ENCODE measurements at regions not wholly inside any gene's neighbourhood (a gene's known extent, or its start where the extent isn't known, plus 50 kb on each side); places are given as distances from the start of the nearest gene placed in this dataset.

- Histone ChIP-seq H3K36me3 (ENCODE audit: control insufficient read depth in 1 of 2, insufficient read depth in 2 of 2, low read length in 2 of 2) (no peaks in the 10 kb centered on the region), H3K4me3 (ENCODE audit: low read depth in 1 of 2, low read length in 2 of 2) (no peak overlapping the region), H3K4me1 (ENCODE audit: control insufficient read depth in 1 of 2, insufficient read depth in 2 of 2, low read length in 2 of 2) (peaks cover 6 to 25% of the 10 kb centered on the region in 2 donors), H3K27ac (ENCODE audit: low read length) (no peak overlapping the region), H3K9me3 (ENCODE audit: control insufficient read depth in 1 of 2, low read length in 2 of 2) (no peaks in the 10 kb centered on the region), H3K27me3 (ENCODE audit: low read depth, low read length) (no peaks in the 10 kb centered on the region)
Observed at GRCh38 chr11:112565551-112565950, 304.9 kb upstream of the PLET1 start.

DNA sequence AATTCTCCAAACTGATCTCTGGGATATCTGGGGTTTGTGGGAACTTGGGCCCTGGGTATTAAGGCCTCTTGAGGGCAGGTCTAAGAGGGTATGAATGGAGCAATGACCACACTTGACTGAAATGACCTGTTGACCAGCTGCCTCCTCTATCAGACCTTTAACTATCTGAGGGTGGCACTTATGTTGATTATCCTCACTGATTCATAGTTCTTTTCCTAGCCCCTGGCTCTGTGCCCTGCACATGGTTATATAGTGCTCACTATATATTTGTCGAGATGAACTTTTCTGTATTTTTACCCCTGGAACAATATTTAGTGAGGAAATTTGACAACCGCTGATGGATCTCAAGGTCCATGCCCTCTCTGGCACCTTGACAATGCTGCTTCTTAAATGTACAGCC lies 305.5 kb upstream of the PLET1 start:
- Histone ChIP-seq H3K9me3 (ENCODE audit: control insufficient read depth in 1 of 2, low read length in 2 of 2) (no peaks in the 10 kb centered on the region), H3K27me3 (ENCODE audit: low read depth, low read length) (no peaks in the 10 kb centered on the region), H3K4me3 (ENCODE audit: low read depth in 1 of 2, low read length in 2 of 2) (no peak overlapping the region), H3K27ac (ENCODE audit: low read length) (no peak overlapping the region), H3K4me1 (ENCODE audit: control insufficient read depth in 1 of 2, insufficient read depth in 2 of 2, low read length in 2 of 2) (peaks cover 6 to 25% of the 10 kb centered on the region in 2 donors), H3K36me3 (ENCODE audit: control insufficient read depth in 1 of 2, insufficient read depth in 2 of 2, low read length in 2 of 2) (no peaks in the 10 kb centered on the region)

DNA sequence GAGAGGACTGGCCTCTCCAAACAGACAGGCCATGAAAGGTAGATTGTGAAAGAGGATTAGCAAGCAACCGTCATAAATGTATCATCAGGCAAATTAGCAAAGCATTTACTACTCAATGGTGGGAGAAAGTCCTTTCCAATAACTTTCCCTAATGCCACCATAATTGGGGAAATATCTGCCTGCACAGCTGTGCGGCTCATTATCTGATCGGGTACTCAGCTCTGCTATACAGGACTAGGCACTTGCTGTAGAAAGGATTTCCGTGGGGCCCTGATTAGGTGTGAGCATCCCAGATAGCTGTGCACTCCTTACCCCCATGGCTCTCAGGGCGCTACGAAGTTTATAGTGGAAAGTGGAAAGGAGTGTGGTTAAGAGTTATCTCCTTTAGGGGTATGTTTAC lies 309.7 kb upstream of the PLET1 start:
- Histone ChIP-seq H3K27me3 (ENCODE audit: low read depth, low read length) (no peaks in the 10 kb centered on the region), H3K9me3 (ENCODE audit: control insufficient read depth in 1 of 2, low read length in 2 of 2) (no peaks in the 10 kb centered on the region), H3K4me3 (ENCODE audit: low read depth in 1 of 2, low read length in 2 of 2) (no peak overlapping the region), H3K27ac (ENCODE audit: low read length) (no peak overlapping the region), H3K4me1 (ENCODE audit: control insufficient read depth in 1 of 2, insufficient read depth in 2 of 2, low read length in 2 of 2) (peaks cover under 1 to 10% of the 10 kb centered on the region in 2 donors), H3K36me3 (ENCODE audit: control insufficient read depth in 1 of 2, insufficient read depth in 2 of 2, low read length in 2 of 2) (no peaks in the 10 kb centered on the region)

DNA sequence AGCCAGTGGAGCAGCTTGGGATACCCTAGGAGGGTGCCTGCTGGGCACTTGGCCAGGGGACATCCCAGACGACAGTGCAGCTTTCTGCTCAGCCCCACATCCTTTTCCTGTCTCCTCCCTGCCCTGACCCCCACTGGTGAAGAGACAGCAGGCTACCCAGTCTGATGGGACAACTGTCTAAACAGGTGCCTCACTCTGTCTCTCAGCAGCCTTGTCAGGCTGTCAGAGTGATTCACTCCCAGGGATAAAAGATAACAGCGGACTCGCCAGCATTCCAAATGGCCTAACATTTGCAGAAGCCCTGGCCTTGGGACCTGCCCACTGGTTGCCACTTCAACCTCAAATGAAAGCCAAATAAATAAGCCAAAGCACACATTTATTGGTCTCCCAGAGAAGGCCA lies 318.6 kb upstream of the PLET1 start:
- H3K36me3 ChIP-seq (ENCODE audit: control insufficient read depth in 1 of 2, insufficient read depth in 2 of 2, low read length in 2 of 2): no peaks in the 10 kb centered on the region
- no peaks in the 10 kb centered on the region for H3K27me3 ChIP-seq (ENCODE audit: low read depth, low read length)
- no peak overlapping the region for H3K27ac ChIP-seq (ENCODE audit: low read length)
- H3K9me3 ChIP-seq (ENCODE audit: control insufficient read depth in 1 of 2, low read length in 2 of 2): no peaks in the 10 kb centered on the region
- H3K4me3 ChIP-seq (ENCODE audit: low read depth in 1 of 2, low read length in 2 of 2): no peak overlapping the region
- H3K4me1 ChIP-seq (ENCODE audit: control insufficient read depth in 1 of 2, insufficient read depth in 2 of 2, low read length in 2 of 2): no peaks in the 10 kb centered on the region

- Histone ChIP-seq H3K27me3 (ENCODE audit: low read depth, low read length) (no peaks in the 10 kb centered on the region), H3K9me3 (ENCODE audit: control insufficient read depth in 1 of 2, low read length in 2 of 2) (no peaks in the 10 kb centered on the region), H3K4me1 (ENCODE audit: control insufficient read depth in 1 of 2, insufficient read depth in 2 of 2, low read length in 2 of 2) (no peaks in the 10 kb centered on the region), H3K4me3 (ENCODE audit: low read depth in 1 of 2, low read length in 2 of 2) (no peak overlapping the region), H3K36me3 (ENCODE audit: control insufficient read depth in 1 of 2, insufficient read depth in 2 of 2, low read length in 2 of 2) (no peaks in the 10 kb centered on the region), H3K27ac (ENCODE audit: low read length) (no peak overlapping the region)
Observed at GRCh38 chr11:112580864-112581263, 320.2 kb upstream of the PLET1 start.

GRCh38 chr11:112581747-112582146 lies 321.1 kb upstream of the PLET1 start:
- Histone ChIP-seq H3K4me1 (ENCODE audit: control insufficient read depth in 1 of 2, insufficient read depth in 2 of 2, low read length in 2 of 2) (no peaks in the 10 kb centered on the region), H3K27ac (ENCODE audit: low read length) (no peak overlapping the region), H3K9me3 (ENCODE audit: control insufficient read depth in 1 of 2, low read length in 2 of 2) (no peaks in the 10 kb centered on the region), H3K36me3 (ENCODE audit: control insufficient read depth in 1 of 2, insufficient read depth in 2 of 2, low read length in 2 of 2) (no peaks in the 10 kb centered on the region), H3K4me3 (ENCODE audit: low read depth in 1 of 2, low read length in 2 of 2) (no peak overlapping the region), H3K27me3 (ENCODE audit: low read depth, low read length) (no peaks in the 10 kb centered on the region)

DNA sequence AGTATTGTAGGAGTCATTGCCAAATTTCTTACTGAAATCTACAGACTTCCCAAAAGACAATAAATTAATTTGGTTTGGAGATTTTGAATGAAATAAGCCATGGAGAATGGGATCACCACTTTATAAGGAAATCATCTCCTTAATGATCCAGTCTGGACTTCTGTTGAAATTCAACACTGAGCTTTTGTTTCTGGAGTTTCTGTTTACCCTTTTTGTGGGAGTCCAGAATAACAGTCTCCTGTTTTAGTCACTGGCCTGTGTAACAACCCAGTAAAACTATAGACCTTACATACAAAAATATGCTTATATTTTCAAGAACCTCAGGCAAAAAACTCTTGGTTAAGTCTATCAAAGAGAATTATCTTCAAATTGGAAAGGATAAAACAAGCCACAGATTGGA lies 321.7 kb upstream of the PLET1 start:
- no peaks in the 10 kb centered on the region for H3K4me1 ChIP-seq (ENCODE audit: control insufficient read depth in 1 of 2, insufficient read depth in 2 of 2, low read length in 2 of 2)
- no peak overlapping the region for H3K4me3 ChIP-seq (ENCODE audit: low read depth in 1 of 2, low read length in 2 of 2)
- H3K27me3 ChIP-seq (ENCODE audit: low read depth, low read length): no peaks in the 10 kb centered on the region
- no peaks in the 10 kb centered on the region for H3K36me3 ChIP-seq (ENCODE audit: control insufficient read depth in 1 of 2, insufficient read depth in 2 of 2, low read length in 2 of 2)
- H3K27ac ChIP-seq (ENCODE audit: low read length): no peak overlapping the region
- H3K9me3 ChIP-seq (ENCODE audit: control insufficient read depth in 1 of 2, low read length in 2 of 2): no peaks in the 10 kb centered on the region

- H3K4me3 ChIP-seq (ENCODE audit: low read depth in 1 of 2, low read length in 2 of 2): no peak overlapping the region
Observed at GRCh38 chr11:112583261-112583893, 322.7 kb upstream of the PLET1 start.

DNA sequence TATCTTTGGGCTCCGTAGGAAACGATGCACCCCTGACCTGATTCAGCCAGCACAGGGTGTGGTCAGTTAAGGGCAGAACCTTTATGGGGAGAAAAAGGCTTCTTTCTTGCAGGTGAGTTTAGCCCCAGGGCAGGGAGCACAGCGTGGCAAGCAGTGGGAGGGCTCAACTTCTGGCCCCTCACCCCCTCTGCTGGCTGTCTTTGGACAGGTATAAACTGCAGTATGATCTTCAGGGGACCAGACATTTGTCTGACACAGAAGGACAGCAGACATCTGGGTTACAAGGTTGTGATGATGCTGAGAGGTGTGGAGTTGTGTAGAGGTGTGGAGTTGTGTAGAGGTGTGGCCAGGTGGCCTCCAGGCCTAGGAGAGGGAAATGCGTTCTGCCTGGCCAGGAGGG lies 324.0 kb upstream of the PLET1 start:
- Histone ChIP-seq H3K36me3 (ENCODE audit: control insufficient read depth in 1 of 2, insufficient read depth in 2 of 2, low read length in 2 of 2) (no peaks in the 10 kb centered on the region), H3K27ac (ENCODE audit: low read length) (no peak overlapping the region), H3K27me3 (ENCODE audit: low read depth, low read length) (no peaks in the 10 kb centered on the region), H3K9me3 (ENCODE audit: control insufficient read depth in 1 of 2, low read length in 2 of 2) (no peaks in the 10 kb centered on the region), H3K4me1 (ENCODE audit: control insufficient read depth in 1 of 2, insufficient read depth in 2 of 2, low read length in 2 of 2) (peaks cover 3 to 14% of the 10 kb centered on the region in 2 donors), H3K4me3 (ENCODE audit: low read depth in 1 of 2, low read length in 2 of 2) (no peak overlapping the region)

More at GRCh38 chr11:112583261-112583893, 322.7 kb upstream of the PLET1 start:
- Histone ChIP-seq H3K4me1 (ENCODE audit: control insufficient read depth in 1 of 2, insufficient read depth in 2 of 2, low read length in 2 of 2) (peaks cover 2% of the 10 kb centered on the region in 2 donors), H3K9me3 (ENCODE audit: control insufficient read depth in 1 of 2, low read length in 2 of 2) (no peaks in the 10 kb centered on the region), H3K27me3 (ENCODE audit: low read depth, low read length) (no peaks in the 10 kb centered on the region), H3K36me3 (ENCODE audit: control insufficient read depth in 1 of 2, insufficient read depth in 2 of 2, low read length in 2 of 2) (no peaks in the 10 kb centered on the region), H3K27ac (ENCODE audit: low read length) (no peak overlapping the region)

GRCh38 chr11:112587664-112588063 lies 327.0 kb upstream of the PLET1 start:
- Histone ChIP-seq H3K4me1 (ENCODE audit: control insufficient read depth in 1 of 2, insufficient read depth in 2 of 2, low read length in 2 of 2) (peaks cover 3 to 14% of the 10 kb centered on the region in 2 donors), H3K36me3 (ENCODE audit: control insufficient read depth in 1 of 2, insufficient read depth in 2 of 2, low read length in 2 of 2) (no peaks in the 10 kb centered on the region), H3K27me3 (ENCODE audit: low read depth, low read length) (no peaks in the 10 kb centered on the region), H3K4me3 (ENCODE audit: low read depth in 1 of 2, low read length in 2 of 2) (no peak overlapping the region), H3K9me3 (ENCODE audit: control insufficient read depth in 1 of 2, low read length in 2 of 2) (no peaks in the 10 kb centered on the region), H3K27ac (ENCODE audit: low read length) (no peak overlapping the region)

DNA sequence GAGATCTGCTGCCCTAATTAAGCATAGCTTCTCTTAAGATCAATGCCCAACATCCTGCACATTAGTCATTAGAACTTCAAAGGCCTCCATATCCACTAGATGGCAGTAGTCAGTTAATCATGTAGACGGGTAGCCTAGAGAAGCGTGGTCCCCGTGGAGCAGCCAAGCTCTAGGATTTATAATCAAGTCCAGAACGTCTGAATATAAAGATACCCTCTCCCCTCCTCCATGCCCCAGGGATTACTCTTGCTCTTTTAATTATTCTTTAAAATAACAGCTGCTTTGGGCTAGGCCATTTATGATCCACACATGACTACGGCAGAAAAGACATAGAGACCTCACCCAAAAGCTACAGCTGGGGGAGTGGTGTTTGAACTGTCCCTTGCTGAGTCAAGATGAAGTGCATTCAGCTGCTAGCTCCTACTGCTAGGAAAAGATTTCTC lies 327.6 kb upstream of the PLET1 start:
- Histone ChIP-seq H3K27me3 (ENCODE audit: low read depth, low read length) (no peaks in the 10 kb centered on the region), H3K27ac (ENCODE audit: low read length) (no peak overlapping the region), H3K4me3 (ENCODE audit: low read depth in 1 of 2, low read length in 2 of 2) (no peak overlapping the region), H3K4me1 (ENCODE audit: control insufficient read depth in 1 of 2, insufficient read depth in 2 of 2, low read length in 2 of 2) (peaks cover 3 to 14% of the 10 kb centered on the region in 2 donors), H3K9me3 (ENCODE audit: control insufficient read depth in 1 of 2, low read length in 2 of 2) (no peaks in the 10 kb centered on the region), H3K36me3 (ENCODE audit: control insufficient read depth in 1 of 2, insufficient read depth in 2 of 2, low read length in 2 of 2) (no peaks in the 10 kb centered on the region)

DNA sequence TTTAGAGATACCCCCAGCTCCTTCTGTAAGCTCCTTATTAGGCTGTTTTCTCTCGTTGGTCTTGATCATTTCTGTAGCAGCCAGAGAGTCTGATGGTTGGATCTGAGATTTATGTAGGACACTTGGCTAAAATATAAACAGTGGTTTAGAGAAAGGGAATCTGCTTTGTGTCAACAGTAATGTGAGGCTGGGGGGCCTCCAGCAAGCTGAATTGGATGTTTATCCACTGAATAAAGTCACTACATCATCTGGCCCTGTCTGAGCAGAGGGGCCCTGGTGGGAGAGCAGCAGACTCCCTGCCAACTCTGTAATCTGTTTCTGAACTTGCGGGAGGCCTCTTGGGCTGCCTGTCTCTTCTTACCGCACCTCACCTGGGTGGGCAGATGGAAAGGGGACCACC lies 328.5 kb upstream of the PLET1 start:
- Histone ChIP-seq H3K4me3 (ENCODE audit: low read depth in 1 of 2, low read length in 2 of 2) (no peak overlapping the region), H3K9me3 (ENCODE audit: control insufficient read depth in 1 of 2, low read length in 2 of 2) (no peaks in the 10 kb centered on the region), H3K4me1 (ENCODE audit: control insufficient read depth in 1 of 2, insufficient read depth in 2 of 2, low read length in 2 of 2) (peaks cover 3 to 14% of the 10 kb centered on the region in 2 donors), H3K27ac (ENCODE audit: low read length) (no peak overlapping the region), H3K27me3 (ENCODE audit: low read depth, low read length) (no peaks in the 10 kb centered on the region), H3K36me3 (ENCODE audit: control insufficient read depth in 1 of 2, insufficient read depth in 2 of 2, low read length in 2 of 2) (no peaks in the 10 kb centered on the region)

Measured in muscle layer of duodenum (tissue), 2 donors.